Natural killer cell (primary cell): ENCODE measurements at regions not wholly inside any gene's neighbourhood (a gene's known extent, or its start where the extent isn't known, plus 50 kb on each side); places are given as distances from the start of the nearest gene placed in this dataset.

Experiments used
- ATAC-seq, 3 donors: fragments of 150-1000 bp in 2 of 3; fragments of 200-7000 bp in 1 of 3; cut with Tn5 transposase; 1 replicate in 1 of 3; 2 replicates in 2 of 3; pipeline ENCODE4 v1.10.0; 2021; ENCODE audit warnings: mild to moderate bottlenecking in 2 of 3, moderate library complexity in 2 of 3
- DNase-seq, 2 donors: peaks; one replicate each; pipeline versions ENCODE4 v3.0.0 to v3.0.0-alpha.2; 2013 to 2021; ENCODE audit warnings: mixed read lengths in 1 of 2
- H3K27ac ChIP-seq: one replicate; pipeline ENCODE4 v1.5.1; 2013; ENCODE audit warnings: mild to moderate bottlenecking, low read length
- H3K27me3 ChIP-seq: one replicate; pipeline ENCODE4 v1.6.1; 2013; ENCODE audit warnings: low read length; ENCODE audit not compliant: control insufficient read depth, insufficient read depth
- H3K36me3 ChIP-seq: one replicate; pipeline ENCODE4 v1.6.1; 2013; ENCODE audit warnings: low read length; ENCODE audit not compliant: control insufficient read depth, insufficient read depth
- H3K4me1 ChIP-seq: one replicate; pipeline ENCODE4 v1.6.1; 2013; ENCODE audit warnings: low read length; ENCODE audit not compliant: control insufficient read depth, insufficient read depth
- H3K4me3 ChIP-seq: one replicate; pipeline ENCODE4 v1.5.1; 2013; ENCODE audit warnings: low read length
- H3K9me3 ChIP-seq: one replicate; pipeline ENCODE4 v1.6.1; 2013; ENCODE audit warnings: low read length; ENCODE audit not compliant: control insufficient read depth, insufficient read depth
- H3K27ac Mint-ChIP-seq, 2 donors: one replicate each; pipeline ENCODE4 v1.8.0; 2022; ENCODE audit warnings: mild to moderate bottlenecking in 2 of 2, mixed read lengths in 2 of 2, moderate library complexity in 1 of 2
- H3K27me3 Mint-ChIP-seq, 2 donors: one replicate each; pipeline ENCODE4 v1.8.0; 2022; ENCODE audit warnings: low read depth in 2 of 2, mixed read lengths in 2 of 2
- H3K36me3 Mint-ChIP-seq: one replicate; pipeline ENCODE4 v1.8.0; 2022; ENCODE audit warnings: mixed read lengths
- H3K4me1 Mint-ChIP-seq, 2 donors: one replicate each; pipeline ENCODE4 v1.8.0; 2022; ENCODE audit warnings: mixed read lengths in 2 of 2
- H3K4me3 Mint-ChIP-seq: one replicate; pipeline ENCODE4 v1.8.0; 2022; ENCODE audit warnings: mild to moderate bottlenecking, moderate library complexity, mixed read lengths
- H3K9me3 Mint-ChIP-seq, 2 donors: one replicate each; pipeline ENCODE4 v1.8.0; 2022; ENCODE audit warnings: mixed read lengths in 2 of 2
- WGBS: methylation state at CpG from one replicate; pipeline ENCODE4 v1.1.7; 2013; ENCODE audit warnings: missing lambda C conversion rate; ENCODE audit not compliant: insufficient coverage; 5-methylcytosine and 5-hydroxymethylcytosine counted together
- intact Hi-C: fragments of 100-400 bp; cut with micrococcal nuclease; formaldehyde crosslinking; loops from one replicate; pipeline ENCODE4 v1.14.2; 2022
- TF ChIP-seq, protein P1 (sequence below): fragments of 200-600 bp; IDR thresholded peaks from one replicate; pipeline ENCODE4 v1.8.0; 2022; ENCODE audit warnings: antibody characterized with exemption

- H3K27me3 Mint-ChIP-seq: no peaks in the 10 kb centered on the region
- no peaks in the 10 kb centered on the region for H3K4me1 ChIP-seq
- 86% methylated on average over 6 of the region's 6 CpGs for WGBS
- no peak overlapping the region for H3K27ac ChIP-seq
- H3K4me1 Mint-ChIP-seq: no peaks in the 10 kb centered on the region
- no peaks in the 10 kb centered on the region for H3K36me3 ChIP-seq
- H3K36me3 Mint-ChIP-seq: peaks cover 7% of the 10 kb centered on the region
- no peak overlapping the region for H3K27ac Mint-ChIP-seq
- intact Hi-C loops: no loop called here
- H3K9me3 Mint-ChIP-seq: peaks cover 20 to 23% of the 10 kb centered on the region in 2 donors
- no peaks in the 10 kb centered on the region for H3K27me3 ChIP-seq
- TF ChIP-seq, protein P1, sequence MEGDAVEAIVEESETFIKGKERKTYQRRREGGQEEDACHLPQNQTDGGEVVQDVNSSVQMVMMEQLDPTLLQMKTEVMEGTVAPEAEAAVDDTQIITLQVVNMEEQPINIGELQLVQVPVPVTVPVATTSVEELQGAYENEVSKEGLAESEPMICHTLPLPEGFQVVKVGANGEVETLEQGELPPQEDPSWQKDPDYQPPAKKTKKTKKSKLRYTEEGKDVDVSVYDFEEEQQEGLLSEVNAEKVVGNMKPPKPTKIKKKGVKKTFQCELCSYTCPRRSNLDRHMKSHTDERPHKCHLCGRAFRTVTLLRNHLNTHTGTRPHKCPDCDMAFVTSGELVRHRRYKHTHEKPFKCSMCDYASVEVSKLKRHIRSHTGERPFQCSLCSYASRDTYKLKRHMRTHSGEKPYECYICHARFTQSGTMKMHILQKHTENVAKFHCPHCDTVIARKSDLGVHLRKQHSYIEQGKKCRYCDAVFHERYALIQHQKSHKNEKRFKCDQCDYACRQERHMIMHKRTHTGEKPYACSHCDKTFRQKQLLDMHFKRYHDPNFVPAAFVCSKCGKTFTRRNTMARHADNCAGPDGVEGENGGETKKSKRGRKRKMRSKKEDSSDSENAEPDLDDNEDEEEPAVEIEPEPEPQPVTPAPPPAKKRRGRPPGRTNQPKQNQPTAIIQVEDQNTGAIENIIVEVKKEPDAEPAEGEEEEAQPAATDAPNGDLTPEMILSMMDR: no peak
- ATAC-seq (no peak), DNase-seq (no peak)
- H3K4me3 ChIP-seq: no peak overlapping the region
- no peaks in the 10 kb centered on the region for H3K9me3 ChIP-seq
- H3K4me3 Mint-ChIP-seq: no peak overlapping the region
Measured at GRCh38 chr4:126969360-126970235, 663.2 kb upstream of the INTU start.

GRCh38 chr4:126973201-126973600 lies 659.6 kb upstream of the INTU start:
- H3K27ac Mint-ChIP-seq: no peak overlapping the region

DNA sequence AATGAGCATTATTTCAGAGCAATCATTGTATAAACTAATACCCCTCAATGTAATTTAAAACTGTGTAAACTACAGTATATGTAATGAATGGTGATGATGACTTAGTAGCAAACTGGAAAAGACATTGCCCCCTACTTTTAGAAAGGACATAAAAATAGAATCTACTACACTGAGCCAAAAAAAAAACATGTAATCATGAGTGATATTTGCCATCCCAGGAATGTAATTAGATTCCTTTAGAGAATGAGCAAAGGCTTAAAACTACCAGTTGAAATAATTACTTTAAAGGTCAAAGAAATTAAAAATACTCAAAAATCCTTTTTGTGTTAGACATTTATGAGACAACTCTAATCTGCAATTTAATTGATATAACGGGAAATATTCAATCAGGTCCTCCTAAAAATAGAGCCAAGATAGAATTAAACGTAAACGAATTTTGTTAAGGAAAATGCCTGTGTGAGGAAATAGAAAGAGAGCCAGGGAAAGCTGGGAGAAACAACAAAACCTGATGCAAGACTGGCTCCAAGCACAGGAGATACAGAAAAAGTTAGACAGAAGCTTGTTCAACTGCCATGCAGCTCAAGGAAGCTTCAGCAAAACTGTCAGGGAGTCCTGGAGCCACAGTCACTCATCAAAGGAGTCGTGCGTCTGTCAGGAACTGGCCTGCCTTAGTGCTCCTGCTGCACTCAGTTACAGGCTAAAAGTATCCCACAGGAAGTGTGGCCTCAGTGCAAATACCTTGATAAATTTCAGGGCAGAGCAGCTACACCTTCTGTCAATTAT lies 655.7 kb upstream of the INTU start:
- Mint-ChIP-seq H3K9me3 (peaks cover 14 to 26% of the 10 kb centered on the region in 2 donors), H3K4me1 (no peaks in the 10 kb centered on the region), H3K4me3 (no peak overlapping the region), H3K27ac (no peak overlapping the region), H3K27me3 (no peaks in the 10 kb centered on the region), H3K36me3 (peaks cover 6% of the 10 kb centered on the region)
- TF ChIP-seq, protein P1: no peak
- peaks cover 2% of the 10 kb centered on the region for H3K9me3 ChIP-seq
- no peak for ATAC-seq
- intact Hi-C loops: no loop called here
- no peaks in the 10 kb centered on the region for H3K4me1 ChIP-seq
- no peak overlapping the region for H3K27ac ChIP-seq
- H3K4me3 ChIP-seq: no peak overlapping the region
- no peaks in the 10 kb centered on the region for H3K36me3 ChIP-seq
- no peaks in the 10 kb centered on the region for H3K27me3 ChIP-seq
- DNase-seq: no peak
- WGBS: 73% methylated on average over 5 of the region's 5 CpGs

More at GRCh38 chr4:126973201-126973600, 659.6 kb upstream of the INTU start:
- H3K4me1 Mint-ChIP-seq: no peaks in the 10 kb centered on the region
- H3K9me3 Mint-ChIP-seq: peaks cover 13 to 16% of the 10 kb centered on the region in 2 donors
- Histone ChIP-seq H3K4me3 (no peak overlapping the region), H3K27me3 (no peaks in the 10 kb centered on the region), H3K27ac (no peak overlapping the region), H3K36me3 (no peaks in the 10 kb centered on the region), H3K4me1 (no peaks in the 10 kb centered on the region), H3K9me3 (no peaks in the 10 kb centered on the region)
- TF ChIP-seq, protein P1: no peak
- intact Hi-C loops: no loop called here
- no peak for DNase-seq
- peaks cover 6% of the 10 kb centered on the region for H3K36me3 Mint-ChIP-seq
- no peaks in the 10 kb centered on the region for H3K27me3 Mint-ChIP-seq
- no CpG with 5 or more reads among the region's 1 CpG for WGBS
- no peak for ATAC-seq
- H3K4me3 Mint-ChIP-seq: no peak overlapping the region
